GM23338 (cell line): ENCODE measurements at regions not wholly inside any gene's neighbourhood (a gene's known extent, or its start where the extent isn't known, plus 50 kb on each side); places are given as distances from the start of the nearest gene placed in this dataset.

Experiments
- CREB1 ChIP-seq: fragments of 250-450 bp; sonication (Bioruptor Pico); IDR thresholded peaks from 2 replicates; pipeline ENCODE4 v1.5.0; 2020; ENCODE audit warnings: low read depth, mild to moderate bottlenecking, moderate library complexity
- CTCF ChIP-seq, 2 experiments: fragments of 200-600 bp in 1 of 2; sonication (generic) in 1 of 2; conservative IDR thresholded peaks; 2 replicates each; pipeline versions ENCODE4 v1.5.1 to v1.6.1; 2016 to 2017; ENCODE audit warnings: antibody characterized with exemption in 2 of 2, low read depth in 2 of 2, mild to moderate bottlenecking in 2 of 2, moderate library complexity in 1 of 2
- EZH2 ChIP-seq: fragments of 200-600 bp; sonication (generic); IDR thresholded peaks from one replicate; pipeline ENCODE4 v1.8.0; 2017; ENCODE audit warnings: antibody characterized with exemption, mild to moderate bottlenecking, low read depth; ENCODE audit not compliant: unreplicated experiment
- EZH2phosphoT487 ChIP-seq: fragments of 200-600 bp; sonication (generic); IDR thresholded peaks from one replicate; pipeline ENCODE4 v1.8.1; 2018; ENCODE audit warnings: antibody characterized with exemption; ENCODE audit not compliant: unreplicated experiment
- JUNB ChIP-seq: IDR thresholded peaks from one replicate; pipeline ENCODE4 v1.6.1; 2016; ENCODE audit warnings: antibody characterized with exemption; ENCODE audit not compliant: unreplicated experiment
- NANOG ChIP-seq: IDR thresholded peaks from 2 replicates; pipeline ENCODE4 v1.6.1; 2016; ENCODE audit warnings: antibody characterized with exemption, borderline replicate concordance
- POLR2AphosphoS5 ChIP-seq: IDR thresholded peaks from 2 replicates; pipeline ENCODE4 v1.6.1; 2016; ENCODE audit warnings: antibody characterized with exemption, low read depth
- STAT1 ChIP-seq: IDR thresholded peaks from one replicate; pipeline ENCODE4 v1.6.1; 2016; ENCODE audit warnings: antibody characterized with exemption; ENCODE audit not compliant: unreplicated experiment
- ZNF114 ChIP-seq: fragments of 250-450 bp; sonication (Bioruptor Pico); IDR thresholded peaks from 2 replicates; pipeline ENCODE4 v1.5.0; 2020; ENCODE audit warnings: mild to moderate bottlenecking, moderate library complexity
- TF ChIP-seq, protein P1 (sequence below): IDR thresholded peaks from one replicate; pipeline ENCODE4 v1.6.1; 2018; ENCODE audit warnings: antibody characterized with exemption; ENCODE audit not compliant: unreplicated experiment
- TF ChIP-seq, protein P2 (sequence below): IDR thresholded peaks from 2 replicates; pipeline ENCODE4 v1.6.1; 2016; ENCODE audit warnings: antibody characterized with exemption
- TF ChIP-seq, protein P3 (sequence below): fragments of 250-450 bp; sonication (Bioruptor Pico); IDR thresholded peaks from 2 replicates; pipeline ENCODE4 v1.5.0; 2020; ENCODE audit warnings: mild to moderate bottlenecking, moderate library complexity

- TF ChIP-seq, protein P1, sequence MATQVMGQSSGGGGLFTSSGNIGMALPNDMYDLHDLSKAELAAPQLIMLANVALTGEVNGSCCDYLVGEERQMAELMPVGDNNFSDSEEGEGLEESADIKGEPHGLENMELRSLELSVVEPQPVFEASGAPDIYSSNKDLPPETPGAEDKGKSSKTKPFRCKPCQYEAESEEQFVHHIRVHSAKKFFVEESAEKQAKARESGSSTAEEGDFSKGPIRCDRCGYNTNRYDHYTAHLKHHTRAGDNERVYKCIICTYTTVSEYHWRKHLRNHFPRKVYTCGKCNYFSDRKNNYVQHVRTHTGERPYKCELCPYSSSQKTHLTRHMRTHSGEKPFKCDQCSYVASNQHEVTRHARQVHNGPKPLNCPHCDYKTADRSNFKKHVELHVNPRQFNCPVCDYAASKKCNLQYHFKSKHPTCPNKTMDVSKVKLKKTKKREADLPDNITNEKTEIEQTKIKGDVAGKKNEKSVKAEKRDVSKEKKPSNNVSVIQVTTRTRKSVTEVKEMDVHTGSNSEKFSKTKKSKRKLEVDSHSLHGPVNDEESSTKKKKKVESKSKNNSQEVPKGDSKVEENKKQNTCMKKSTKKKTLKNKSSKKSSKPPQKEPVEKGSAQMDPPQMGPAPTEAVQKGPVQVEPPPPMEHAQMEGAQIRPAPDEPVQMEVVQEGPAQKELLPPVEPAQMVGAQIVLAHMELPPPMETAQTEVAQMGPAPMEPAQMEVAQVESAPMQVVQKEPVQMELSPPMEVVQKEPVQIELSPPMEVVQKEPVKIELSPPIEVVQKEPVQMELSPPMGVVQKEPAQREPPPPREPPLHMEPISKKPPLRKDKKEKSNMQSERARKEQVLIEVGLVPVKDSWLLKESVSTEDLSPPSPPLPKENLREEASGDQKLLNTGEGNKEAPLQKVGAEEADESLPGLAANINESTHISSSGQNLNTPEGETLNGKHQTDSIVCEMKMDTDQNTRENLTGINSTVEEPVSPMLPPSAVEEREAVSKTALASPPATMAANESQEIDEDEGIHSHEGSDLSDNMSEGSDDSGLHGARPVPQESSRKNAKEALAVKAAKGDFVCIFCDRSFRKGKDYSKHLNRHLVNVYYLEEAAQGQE: no peak
- no peak for TF ChIP-seq EZH2
- TF ChIP-seq CTCF (conservative IDR thresholded peaks at IDR 0.05; ENCODE audit: low read depth in 2 of 2): no peak
- no peak for TF ChIP-seq POLR2AphosphoS5
- TF ChIP-seq CREB1 (CRISPR knock-in tag): no peak
- no peak for TF ChIP-seq EZH2phosphoT487
- TF ChIP-seq NANOG: no peak
- TF ChIP-seq, protein P2, sequence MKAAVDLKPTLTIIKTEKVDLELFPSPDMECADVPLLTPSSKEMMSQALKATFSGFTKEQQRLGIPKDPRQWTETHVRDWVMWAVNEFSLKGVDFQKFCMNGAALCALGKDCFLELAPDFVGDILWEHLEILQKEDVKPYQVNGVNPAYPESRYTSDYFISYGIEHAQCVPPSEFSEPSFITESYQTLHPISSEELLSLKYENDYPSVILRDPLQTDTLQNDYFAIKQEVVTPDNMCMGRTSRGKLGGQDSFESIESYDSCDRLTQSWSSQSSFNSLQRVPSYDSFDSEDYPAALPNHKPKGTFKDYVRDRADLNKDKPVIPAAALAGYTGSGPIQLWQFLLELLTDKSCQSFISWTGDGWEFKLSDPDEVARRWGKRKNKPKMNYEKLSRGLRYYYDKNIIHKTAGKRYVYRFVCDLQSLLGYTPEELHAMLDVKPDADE: no peak
- no peak for TF ChIP-seq ZNF114 (CRISPR knock-in tag)
- TF ChIP-seq JUNB: no peak
- TF ChIP-seq, protein P3, sequence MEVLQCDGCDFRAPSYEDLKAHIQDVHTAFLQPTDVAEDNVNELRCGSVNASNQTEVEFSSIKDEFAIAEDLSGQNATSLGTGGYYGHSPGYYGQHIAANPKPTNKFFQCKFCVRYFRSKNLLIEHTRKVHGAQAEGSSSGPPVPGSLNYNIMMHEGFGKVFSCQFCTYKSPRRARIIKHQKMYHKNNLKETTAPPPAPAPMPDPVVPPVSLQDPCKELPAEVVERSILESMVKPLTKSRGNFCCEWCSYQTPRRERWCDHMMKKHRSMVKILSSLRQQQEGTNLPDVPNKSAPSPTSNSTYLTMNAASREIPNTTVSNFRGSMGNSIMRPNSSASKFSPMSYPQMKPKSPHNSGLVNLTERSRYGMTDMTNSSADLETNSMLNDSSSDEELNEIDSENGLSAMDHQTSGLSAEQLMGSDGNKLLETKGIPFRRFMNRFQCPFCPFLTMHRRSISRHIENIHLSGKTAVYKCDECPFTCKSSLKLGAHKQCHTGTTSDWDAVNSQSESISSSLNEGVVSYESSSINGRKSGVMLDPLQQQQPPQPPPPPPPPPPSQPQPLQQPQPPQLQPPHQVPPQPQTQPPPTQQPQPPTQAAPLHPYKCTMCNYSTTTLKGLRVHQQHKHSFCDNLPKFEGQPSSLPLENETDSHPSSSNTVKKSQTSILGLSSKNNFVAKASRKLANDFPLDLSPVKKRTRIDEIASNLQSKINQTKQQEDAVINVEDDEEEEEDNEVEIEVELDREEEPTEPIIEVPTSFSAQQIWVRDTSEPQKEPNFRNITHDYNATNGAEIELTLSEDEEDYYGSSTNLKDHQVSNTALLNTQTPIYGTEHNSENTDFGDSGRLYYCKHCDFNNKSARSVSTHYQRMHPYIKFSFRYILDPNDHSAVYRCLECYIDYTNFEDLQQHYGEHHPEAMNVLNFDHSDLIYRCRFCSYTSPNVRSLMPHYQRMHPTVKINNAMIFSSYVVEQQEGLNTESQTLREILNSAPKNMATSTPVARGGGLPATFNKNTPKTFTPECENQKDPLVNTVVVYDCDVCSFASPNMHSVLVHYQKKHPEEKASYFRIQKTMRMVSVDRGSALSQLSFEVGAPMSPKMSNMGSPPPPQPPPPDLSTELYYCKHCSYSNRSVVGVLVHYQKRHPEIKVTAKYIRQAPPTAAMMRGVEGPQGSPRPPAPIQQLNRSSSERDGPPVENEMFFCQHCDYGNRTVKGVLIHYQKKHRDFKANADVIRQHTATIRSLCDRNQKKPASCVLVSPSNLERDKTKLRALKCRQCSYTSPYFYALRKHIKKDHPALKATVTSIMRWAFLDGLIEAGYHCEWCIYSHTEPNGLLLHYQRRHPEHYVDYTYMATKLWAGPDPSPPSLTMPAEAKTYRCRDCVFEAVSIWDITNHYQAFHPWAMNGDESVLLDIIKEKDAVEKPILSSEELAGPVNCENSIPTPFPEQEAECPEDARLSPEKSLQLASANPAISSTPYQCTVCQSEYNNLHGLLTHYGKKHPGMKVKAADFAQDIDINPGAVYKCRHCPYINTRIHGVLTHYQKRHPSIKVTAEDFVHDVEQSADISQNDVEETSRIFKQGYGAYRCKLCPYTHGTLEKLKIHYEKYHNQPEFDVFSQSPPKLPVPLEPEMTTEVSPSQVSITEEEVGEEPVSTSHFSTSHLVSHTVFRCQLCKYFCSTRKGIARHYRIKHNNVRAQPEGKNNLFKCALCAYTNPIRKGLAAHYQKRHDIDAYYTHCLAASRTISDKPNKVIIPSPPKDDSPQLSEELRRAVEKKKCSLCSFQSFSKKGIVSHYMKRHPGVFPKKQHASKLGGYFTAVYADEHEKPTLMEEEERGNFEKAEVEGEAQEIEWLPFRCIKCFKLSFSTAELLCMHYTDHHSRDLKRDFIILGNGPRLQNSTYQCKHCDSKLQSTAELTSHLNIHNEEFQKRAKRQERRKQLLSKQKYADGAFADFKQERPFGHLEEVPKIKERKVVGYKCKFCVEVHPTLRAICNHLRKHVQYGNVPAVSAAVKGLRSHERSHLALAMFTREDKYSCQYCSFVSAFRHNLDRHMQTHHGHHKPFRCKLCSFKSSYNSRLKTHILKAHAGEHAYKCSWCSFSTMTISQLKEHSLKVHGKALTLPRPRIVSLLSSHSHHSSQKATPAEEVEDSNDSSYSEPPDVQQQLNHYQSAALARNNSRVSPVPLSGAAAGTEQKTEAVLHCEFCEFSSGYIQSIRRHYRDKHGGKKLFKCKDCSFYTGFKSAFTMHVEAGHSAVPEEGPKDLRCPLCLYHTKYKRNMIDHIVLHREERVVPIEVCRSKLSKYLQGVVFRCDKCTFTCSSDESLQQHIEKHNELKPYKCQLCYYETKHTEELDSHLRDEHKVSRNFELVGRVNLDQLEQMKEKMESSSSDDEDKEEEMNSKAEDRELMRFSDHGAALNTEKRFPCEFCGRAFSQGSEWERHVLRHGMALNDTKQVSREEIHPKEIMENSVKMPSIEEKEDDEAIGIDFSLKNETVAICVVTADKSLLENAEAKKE (CRISPR knock-in tag): no peak
- no peak for TF ChIP-seq STAT1
These were observed 142.6 kb upstream of the OTX2 start for GRCh38 chr14:56952766-56953473.
